K562 (cell line): ENCODE measurements at regions not wholly inside any gene's neighbourhood (a gene's known extent, or its start where the extent isn't known, plus 50 kb on each side); places are given as distances from the start of the nearest gene placed in this dataset.

Experiments
- ATAC-seq: fragments of 200-7000 bp; cut with Tn5 transposase; 3 replicates; pipeline ENCODE4 v1.9.1; 2020; ENCODE audit warnings: moderate library complexity
- BruUV-seq: library from RNA; stranded (reverse); fragments of 400-500 nt; replicated peaks from 2 replicates; lab custom pipeline; 2021; lab: Mats Ljungman, UMichigan
- CTCF ChIA-PET: fragments of 300-600 bp; formaldehyde crosslinking; extraction: SDS; loops from one replicate; lab custom pipeline; 2021; ENCODE audit warnings: low intra/inter-chr PET ratio; lab: Yijun Ruan, JAX
- POLR2A ChIA-PET: fragments of 300-600, 350-650 bp; sonication (Branson Sonifier 250); formaldehyde crosslinking; extraction: SDS; loops from one replicate; lab custom pipeline; 2021; ENCODE audit warnings: antibody characterized with exemption, inconsistent platforms; lab: Yijun Ruan, JAX
- DNase-seq, 4 experiments: peaks; one replicate each; pipeline versions ENCODE4 v3.0.0 to v3.0.0-alpha.2; 2011 to 2018; ENCODE audit warnings: low spot score in 3 of 4, mixed read lengths in 3 of 4; ENCODE audit errors: extremely low read depth in 1 of 4
- FAIRE-seq: peaks from 2 replicates; lab custom pipeline; 2011; peaks lifted over from hg19 to GRCh38; lab: Jason Lieb, UNC
- H2AFZ ChIP-seq: 2 replicates; pipeline ENCODE4 v1.6.0; 2011; ENCODE audit warnings: low read depth, low read length, control low read depth, inconsistent platforms
- H3K27ac ChIP-seq: fragments of 200-600 bp; 3 replicates; pipeline ENCODE4 v1.8.0; 2011; ENCODE audit warnings: low read depth, mild to moderate bottlenecking, control low read depth, inconsistent platforms, low read length, moderate library complexity, mixed read lengths; ENCODE audit errors: extremely low read depth
- H3K27me3 ChIP-seq, 2 experiments: fragments of 300-600 bp in 1 of 2; 2 replicates in 1 of 2; 3 replicates in 1 of 2; pipeline versions ENCODE4 v1.6.0 to v1.8.0; 2011; ENCODE audit warnings: inconsistent platforms in 2 of 2, low read length in 2 of 2, mild to moderate bottlenecking in 1 of 2, mixed read lengths in 1 of 2, moderate library complexity in 1 of 2; ENCODE audit not compliant: control insufficient read depth in 2 of 2, insufficient read depth in 2 of 2
- H3K36me3 ChIP-seq: fragments of 300-600 bp; 3 replicates; pipeline ENCODE4 v1.8.0; 2011; ENCODE audit warnings: mild to moderate bottlenecking, low read length, inconsistent platforms; ENCODE audit not compliant: control insufficient read depth, insufficient read depth
- H3K4me1 ChIP-seq, 2 experiments: fragments of 200-600 bp in 1 of 2; replicated peaks in 1 of 2; 2 replicates in 1 of 2; 3 replicates in 1 of 2; pipeline versions ENCODE4 v1.5.1 to v1.8.0; 2011; ENCODE audit warnings: inconsistent platforms in 2 of 2, low read length in 2 of 2, mild to moderate bottlenecking in 1 of 2, mixed read lengths in 1 of 2, moderate library complexity in 1 of 2; ENCODE audit not compliant: control insufficient read depth in 2 of 2, insufficient read depth in 2 of 2
- H3K4me2 ChIP-seq: 2 replicates; pipeline ENCODE4 v1.6.1; 2011; ENCODE audit warnings: low read length, control low read depth, inconsistent platforms, mixed read lengths; ENCODE audit not compliant: insufficient read depth
- H3K4me3 ChIP-seq: fragments of 200-600 bp; sonication (generic), shearing (Covaris generic); 2 replicates; pipeline ENCODE4 v1.5.1; 2016; ENCODE audit warnings: control low read depth, inconsistent platforms
- H3K79me2 ChIP-seq: fragments of 200-600 bp; 3 replicates; pipeline ENCODE4 v1.8.0; 2011; ENCODE audit warnings: low read length, inconsistent platforms; ENCODE audit not compliant: control insufficient read depth, insufficient read depth
- H3K9ac ChIP-seq, 2 experiments: 2 replicates each; pipeline versions ENCODE4 v1.6.0 to v1.6.1; 2011; ENCODE audit warnings: low read depth in 2 of 2, low read length in 2 of 2, control low read depth in 1 of 2, inconsistent platforms in 1 of 2, mild to moderate bottlenecking in 1 of 2, mixed read lengths in 1 of 2; ENCODE audit not compliant: insufficient read depth in 1 of 2
- H3K9me1 ChIP-seq: one replicate; pipeline ENCODE4 v1.6.0; 2011; ENCODE audit warnings: inconsistent platforms, mild to moderate bottlenecking, low read length, moderate library complexity; ENCODE audit not compliant: control insufficient read depth, insufficient read depth
- H3K9me3 ChIP-seq: replicated peaks from 2 replicates; pipeline ENCODE4 v1.5.1; 2011; ENCODE audit warnings: low read depth, low read length, inconsistent platforms; ENCODE audit not compliant: control insufficient read depth, insufficient read depth
- H4K20me1 ChIP-seq: replicated peaks from 2 replicates; pipeline ENCODE4 v1.6.1; 2011; ENCODE audit warnings: low read length, inconsistent platforms, mixed read lengths; ENCODE audit not compliant: control insufficient read depth, insufficient read depth
- NONO ChIP-seq, 2 experiments: fragments of 200-400 bp in 1 of 2; fragments of 450-650 bp in 1 of 2; formaldehyde crosslinking in 1 of 2; IDR thresholded peaks; 2 replicates each; pipeline ENCODE4 v1.6.1; 2017; ENCODE audit warnings: low read depth in 2 of 2, mild to moderate bottlenecking in 2 of 2, moderate library complexity in 2 of 2, low read length in 1 of 2
- RBM17 ChIP-seq: fragments of 200-400 bp; formaldehyde crosslinking; IDR thresholded peaks from 2 replicates; pipeline ENCODE4 v1.6.1; 2017; ENCODE audit warnings: low read depth, mild to moderate bottlenecking, low read length, borderline replicate concordance
- whole genome bisulfite sequencing: fragments of 100-300 bp; shearing (Covaris generic); methylation state at CpG from one replicate; pipeline ENCODE4 v1.1.6; 2016; ENCODE audit warnings: low coverage, mixed read lengths; ENCODE audit not compliant: insufficient coverage; ENCODE audit errors: missing lambda C conversion rate; 5-methylcytosine and 5-hydroxymethylcytosine counted together
- in situ Hi-C: fragments of 300-500 bp; cut with MboI; formaldehyde crosslinking; loops from 4 replicates; pipeline ENCODE4 v1.15.0; 2018; ENCODE audit warnings: inconsistent platforms, mixed read lengths
- intact Hi-C: fragments of 100-400 bp; cut with micrococcal nuclease; formaldehyde crosslinking; loops from 2 replicates; pipeline ENCODE4 v1.14.2; 2022
- TF ChIP-seq, protein P1 (sequence below): fragments of 450-650 bp; IDR thresholded peaks from 2 replicates; pipeline ENCODE4 v1.6.1; 2018; ENCODE audit not compliant: partially characterized antibody

- intact Hi-C loops, result no loop called here
- Histone ChIP-seq H3K79me2 (no peaks in the 10 kb centered on the region), H3K4me3 (no peak overlapping the region), H3K9me1 (no peaks in the 10 kb centered on the region), H3K4me1 (no peaks in the 10 kb centered on the region), H3K4me2 (no peak overlapping the region), H3K27me3 (peaks cover 0 to 2% of the 10 kb centered on the region in 2 experiments; a peak in 1 of 5 replicates), H2AFZ (peak overlapping the region; percentile 41; the same call in 1 of the 2 replicates), H4K20me1 (no peaks in the 10 kb centered on the region)
- no peak for FAIRE-seq
- DNase-seq, result no peak
- in situ Hi-C loops, result no loop called here
- WGBS, result 18% methylated on average over 7 of the region's 7 CpGs
- POLR2A ChIA-PET, result interaction anchor here (0.7 kb wide), 1 partner anchor 74 kb away, joined by 4 read pairs; no protein-coding TSS in a partner anchor
- TF ChIP-seq NONO (IDR thresholded peaks at IDR 0.05; ENCODE audit: low read depth in 2 of 2, low read length in 1 of 2), result no peak
- TF ChIP-seq, protein P1, sequence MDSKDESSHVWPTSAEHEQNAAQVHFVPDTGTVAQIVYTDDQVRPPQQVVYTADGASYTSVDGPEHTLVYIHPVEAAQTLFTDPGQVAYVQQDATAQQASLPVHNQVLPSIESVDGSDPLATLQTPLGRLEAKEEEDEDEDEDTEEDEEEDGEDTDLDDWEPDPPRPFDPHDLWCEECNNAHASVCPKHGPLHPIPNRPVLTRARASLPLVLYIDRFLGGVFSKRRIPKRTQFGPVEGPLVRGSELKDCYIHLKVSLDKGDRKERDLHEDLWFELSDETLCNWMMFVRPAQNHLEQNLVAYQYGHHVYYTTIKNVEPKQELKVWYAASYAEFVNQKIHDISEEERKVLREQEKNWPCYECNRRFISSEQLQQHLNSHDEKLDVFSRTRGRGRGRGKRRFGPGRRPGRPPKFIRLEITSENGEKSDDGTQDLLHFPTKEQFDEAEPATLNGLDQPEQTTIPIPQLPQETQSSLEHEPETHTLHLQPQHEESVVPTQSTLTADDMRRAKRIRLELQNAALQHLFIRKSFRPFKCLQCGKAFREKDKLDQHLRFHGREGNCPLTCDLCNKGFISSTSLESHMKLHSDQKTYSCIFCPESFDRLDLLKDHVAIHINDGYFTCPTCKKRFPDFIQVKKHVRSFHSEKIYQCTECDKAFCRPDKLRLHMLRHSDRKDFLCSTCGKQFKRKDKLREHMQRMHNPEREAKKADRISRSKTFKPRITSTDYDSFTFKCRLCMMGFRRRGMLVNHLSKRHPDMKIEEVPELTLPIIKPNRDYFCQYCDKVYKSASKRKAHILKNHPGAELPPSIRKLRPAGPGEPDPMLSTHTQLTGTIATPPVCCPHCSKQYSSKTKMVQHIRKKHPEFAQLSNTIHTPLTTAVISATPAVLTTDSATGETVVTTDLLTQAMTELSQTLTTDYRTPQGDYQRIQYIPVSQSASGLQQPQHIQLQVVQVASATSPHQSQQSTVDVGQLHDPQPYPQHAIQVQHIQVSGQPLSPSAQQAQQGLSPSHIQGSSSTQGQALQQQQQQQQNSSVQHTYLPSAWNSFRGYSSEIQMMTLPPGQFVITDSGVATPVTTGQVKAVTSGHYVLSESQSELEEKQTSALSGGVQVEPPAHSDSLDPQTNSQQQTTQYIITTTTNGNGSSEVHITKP, result peak; percentile 50
- no peak for TF ChIP-seq RBM17
- TF ChIP-seq, all 486 proteins: peak for 1
- Histone ChIP-seq H3K27ac (no peak overlapping the region), H3K9ac (no peak overlapping the region), H3K9me3 (no peaks in the 10 kb centered on the region), H3K36me3 (no peaks in the 10 kb centered on the region)
- ATAC-seq, result peak; percentile 55; the same call in 2 of the 3 replicates
- BruUV-seq, result no TSS peak
- CTCF ChIA-PET, result no interaction called here
Observed at GRCh38 chr7:121572615-121573014, 176.5 kb upstream of the FAM3C start.
